ENCODE measurements at regions not wholly inside any gene's neighbourhood (a gene's known extent, or its start where the extent isn't known, plus 50 kb on each side); places are given as distances from the start of the nearest gene placed in this dataset.

- no peak for ATAC-seq
- no peaks in the 10 kb centered on the region for H3K27me3 ChIP-seq
These were observed 65.3 kb upstream of the PAX7 start for GRCh38 chr1:18565321-18565720.

GRCh38 chr1:18568489-18568888 is 62.2 kb upstream of the PAX7 start:
- H3K9me3 ChIP-seq, result no peaks in the 10 kb centered on the region
- no peak overlapping the region for H3K27ac ChIP-seq
- H3K4me3 ChIP-seq, result no peak overlapping the region
- DNase-seq (no peak), ATAC-seq (no peak)
- H3K36me3 ChIP-seq, result no peaks in the 10 kb centered on the region
- WGBS (ENCODE audit: insufficient coverage, low coverage, low lambda C conversion rate, missing lambda C conversion rate), result 72% methylated on average over 2 of the region's 2 CpGs
- intact Hi-C loops (cut with DNase I), result no loop called here
- H3K27me3 ChIP-seq, result no peaks in the 10 kb centered on the region
- TF ChIP-seq POLR2A (IDR thresholded peaks at IDR 0.05) (no peak), CTCF (IDR thresholded peaks at IDR 0.05) (no peak)
- H3K4me1 ChIP-seq, result no peaks in the 10 kb centered on the region

More at GRCh38 chr1:18565321-18565720, 65.3 kb upstream of the PAX7 start:
- Histone ChIP-seq H3K27ac (no peak overlapping the region), H3K9me3 (no peaks in the 10 kb centered on the region), H3K36me3 (no peaks in the 10 kb centered on the region), H3K4me3 (no peak overlapping the region), H3K4me1 (no peaks in the 10 kb centered on the region)
- intact Hi-C loops (cut with DNase I), result no loop called here
- DNase-seq, result no peak
- 33% methylated on average over 1 of the region's 2 CpGs for WGBS (ENCODE audit: insufficient coverage, low coverage, low lambda C conversion rate, missing lambda C conversion rate)
- TF ChIP-seq POLR2A (IDR thresholded peaks at IDR 0.05) (no peak), CTCF (IDR thresholded peaks at IDR 0.05) (no peak)

GRCh38 chr1:18569251-18569650 is 61.4 kb upstream of the PAX7 start:
- DNase-seq (no peak), ATAC-seq (no peak)
- TF ChIP-seq POLR2A (IDR thresholded peaks at IDR 0.05), result no peak
- no peak for TF ChIP-seq CTCF (IDR thresholded peaks at IDR 0.05)
- intact Hi-C loops (cut with DNase I), result no loop called here
- Histone ChIP-seq H3K4me3 (no peak overlapping the region), H3K27me3 (no peaks in the 10 kb centered on the region), H3K4me1 (no peaks in the 10 kb centered on the region), H3K36me3 (no peaks in the 10 kb centered on the region), H3K27ac (no peak overlapping the region), H3K9me3 (no peaks in the 10 kb centered on the region)
- WGBS (ENCODE audit: insufficient coverage, low coverage, low lambda C conversion rate, missing lambda C conversion rate), result 62% methylated on average over 6 of the region's 8 CpGs

- TF ChIP-seq CTCF (IDR thresholded peaks at IDR 0.05) (no peak), POLR2A (IDR thresholded peaks at IDR 0.05) (no peak)
- intact Hi-C loops (cut with DNase I), result loop anchor here in 1 of 2 donors (5.0 kb wide), 1 partner anchor 273 kb away; no protein-coding TSS in a partner anchor
- H3K4me1 ChIP-seq, result no peaks in the 10 kb centered on the region
- no peaks in the 10 kb centered on the region for H3K36me3 ChIP-seq
- H3K9me3 ChIP-seq, result no peaks in the 10 kb centered on the region
- ATAC-seq (no peak), DNase-seq (no peak)
- WGBS (ENCODE audit: insufficient coverage, low coverage, low lambda C conversion rate, missing lambda C conversion rate), result 62% methylated on average over 16 of the region's 19 CpGs
- no peak overlapping the region for H3K4me3 ChIP-seq
- no peak overlapping the region for H3K27ac ChIP-seq
- no peaks in the 10 kb centered on the region for H3K27me3 ChIP-seq
These were observed 60.7 kb upstream of the PAX7 start for GRCh38 chr1:18569811-18570545.
